Body of pancreas (tissue), 4 donors: ENCODE measurements at regions not wholly inside any gene's neighbourhood (a gene's known extent, or its start where the extent isn't known, plus 50 kb on each side); places are given as distances from the start of the nearest gene placed in this dataset.

Experiments
- ATAC-seq: fragments of 150-250 bp; one replicate; pipeline ENCODE4 v1.9.1; 2016
- DNase-seq, 4 donors: peaks; one replicate each; pipeline ENCODE4 v3.0.0-alpha.2; 2019
- H3K27ac ChIP-seq, 4 donors: fragments of 200-600 bp; sonication (generic); 1 replicate in 3 of 4; 2 replicates in 1 of 4; pipeline versions ENCODE4 v1.5.1 to v1.6.1; 2016 to 2019; ENCODE audit warnings: mild to moderate bottlenecking in 1 of 4, mixed read lengths in 1 of 4, moderate library complexity in 1 of 4
- H3K27me3 ChIP-seq, 2 donors: fragments of 200-600 bp; sonication (generic); one replicate each; pipeline ENCODE4 v1.6.0; 2016; ENCODE audit warnings: mild to moderate bottlenecking in 1 of 2
- H3K36me3 ChIP-seq, 2 donors: fragments of 200-600 bp; sonication (generic); replicated peaks in 1 of 2; 2 replicates each; pipeline ENCODE4 v1.5.1; 2016; ENCODE audit warnings: low read depth in 2 of 2; ENCODE audit not compliant: insufficient read depth in 1 of 2
- H3K4me1 ChIP-seq: fragments of 200-600 bp; sonication (generic); one replicate; pipeline ENCODE4 v1.6.0; 2016
- H3K4me3 ChIP-seq, 2 donors: fragments of 200-600 bp; sonication (generic); 1 replicate in 1 of 2; 2 replicates in 1 of 2; pipeline ENCODE4 v1.5.1; 2016 to 2019
- H3K9me3 ChIP-seq, 3 donors: fragments of 200-600 bp; sonication (generic); 1 replicate in 2 of 3; 2 replicates in 1 of 3; pipeline ENCODE4 v1.5.1; 2016
- CTCF ChIP-seq, 7 experiments: fragments of 450-650 bp in 4 of 7; fragments of 200-600 bp in 3 of 7; sonication (generic) in 3 of 7; IDR thresholded peaks; one replicate each; pipeline ENCODE4 v1.5.1; 2016 to 2019; ENCODE audit warnings: antibody characterized with exemption in 7 of 7
- POLR2A ChIP-seq, 3 donors: fragments of 450-650 bp; IDR thresholded peaks; one replicate each; pipeline ENCODE4 v1.6.1; 2016; ENCODE audit warnings: antibody characterized with exemption in 3 of 3, mild to moderate bottlenecking in 2 of 3
- WGBS, 2 donors: methylation state at CpG; one replicate each; pipeline ENCODE4 v1.1.5; 2017; 5-methylcytosine and 5-hydroxymethylcytosine counted together
- intact Hi-C: fragments of 100-400 bp; cut with DNase I; formaldehyde crosslinking; loops from one replicate; pipeline ENCODE4 v1.15.1; 2023

- TF ChIP-seq CTCF (IDR thresholded peaks at IDR 0.05) = no peak
- no peak for TF ChIP-seq POLR2A (IDR thresholded peaks at IDR 0.05)
- H3K4me3 ChIP-seq = no peak overlapping the region
- no peaks in the 10 kb centered on the region for H3K9me3 ChIP-seq
- ATAC-seq = no peak
- no peak overlapping the region for H3K27ac ChIP-seq
- no peak for DNase-seq
- WGBS, 2 donors = 23 to 34% methylated on average over 2 of the region's 2 CpGs
- no peaks in the 10 kb centered on the region for H3K4me1 ChIP-seq
- intact Hi-C loops = no loop called here
- H3K36me3 ChIP-seq = no peaks in the 10 kb centered on the region
- no peaks in the 10 kb centered on the region for H3K27me3 ChIP-seq
Measured at GRCh38 chr2:209095432-209095831, 328.4 kb upstream of the MAP2 start.

- ATAC-seq (no peak), DNase-seq (no peak)
- Histone ChIP-seq H3K27me3 (no peaks in the 10 kb centered on the region), H3K4me1 (no peaks in the 10 kb centered on the region), H3K27ac (no peak overlapping the region), H3K4me3 (no peak overlapping the region), H3K9me3 (no peaks in the 10 kb centered on the region), H3K36me3 (no peaks in the 10 kb centered on the region)
- 80 to 88% methylated on average over 2 of the region's 2 CpGs for WGBS, 2 donors
- TF ChIP-seq CTCF (IDR thresholded peaks at IDR 0.05) (no peak), POLR2A (IDR thresholded peaks at IDR 0.05) (no peak)
- intact Hi-C loops = no loop called here
Measured at GRCh38 chr2:209097168-209097567, 326.7 kb upstream of the MAP2 start.

- H3K9me3 ChIP-seq = no peaks in the 10 kb centered on the region
- no peaks in the 10 kb centered on the region for H3K36me3 ChIP-seq
- ATAC-seq (no peak), DNase-seq (no peak)
- no peaks in the 10 kb centered on the region for H3K4me1 ChIP-seq
- intact Hi-C loops = no loop called here
- no peak for TF ChIP-seq CTCF (IDR thresholded peaks at IDR 0.05)
- TF ChIP-seq POLR2A (IDR thresholded peaks at IDR 0.05) = no peak
- H3K27me3 ChIP-seq = no peaks in the 10 kb centered on the region
- 24 to 27% methylated on average over 2 of the region's 2 CpGs for WGBS, 2 donors
- no peak overlapping the region for H3K27ac ChIP-seq
- H3K4me3 ChIP-seq = no peak overlapping the region
Measured at GRCh38 chr2:209102319-209102718, 321.5 kb upstream of the MAP2 start.

GRCh38 chr2:209113026-209113425, 310.8 kb upstream of the MAP2 start:
- Histone ChIP-seq H3K27ac (no peak overlapping the region), H3K27me3 (no peaks in the 10 kb centered on the region), H3K9me3 (no peaks in the 10 kb centered on the region), H3K4me1 (no peaks in the 10 kb centered on the region), H3K4me3 (no peak overlapping the region), H3K36me3 (no peaks in the 10 kb centered on the region)
- intact Hi-C loops = no loop called here
- DNase-seq (no peak), ATAC-seq (no peak)
- TF ChIP-seq POLR2A (IDR thresholded peaks at IDR 0.05) = no peak
- WGBS, 2 donors = 90% methylated on average over 6 of the region's 6 CpGs

GRCh38 chr2:209114588-209115240, 309.1 kb upstream of the MAP2 start:
- WGBS, 2 donors = 77 to 85% methylated on average over 3 of the region's 3 CpGs
- ATAC-seq (no peak), DNase-seq (no peak)
- no peaks in the 10 kb centered on the region for H3K27me3 ChIP-seq
- no peak overlapping the region for H3K27ac ChIP-seq
- H3K36me3 ChIP-seq = no peaks in the 10 kb centered on the region
- intact Hi-C loops = no loop called here
- H3K9me3 ChIP-seq = no peaks in the 10 kb centered on the region
- no peaks in the 10 kb centered on the region for H3K4me1 ChIP-seq
- H3K4me3 ChIP-seq = no peak overlapping the region
- TF ChIP-seq POLR2A (IDR thresholded peaks at IDR 0.05) = no peak
- no peak for TF ChIP-seq CTCF (IDR thresholded peaks at IDR 0.05)
